ENCODE measurements at regions not wholly inside any gene's neighbourhood (a gene's known extent, or its start where the extent isn't known, plus 50 kb on each side); places are given as distances from the start of the nearest gene placed in this dataset.

DNA sequence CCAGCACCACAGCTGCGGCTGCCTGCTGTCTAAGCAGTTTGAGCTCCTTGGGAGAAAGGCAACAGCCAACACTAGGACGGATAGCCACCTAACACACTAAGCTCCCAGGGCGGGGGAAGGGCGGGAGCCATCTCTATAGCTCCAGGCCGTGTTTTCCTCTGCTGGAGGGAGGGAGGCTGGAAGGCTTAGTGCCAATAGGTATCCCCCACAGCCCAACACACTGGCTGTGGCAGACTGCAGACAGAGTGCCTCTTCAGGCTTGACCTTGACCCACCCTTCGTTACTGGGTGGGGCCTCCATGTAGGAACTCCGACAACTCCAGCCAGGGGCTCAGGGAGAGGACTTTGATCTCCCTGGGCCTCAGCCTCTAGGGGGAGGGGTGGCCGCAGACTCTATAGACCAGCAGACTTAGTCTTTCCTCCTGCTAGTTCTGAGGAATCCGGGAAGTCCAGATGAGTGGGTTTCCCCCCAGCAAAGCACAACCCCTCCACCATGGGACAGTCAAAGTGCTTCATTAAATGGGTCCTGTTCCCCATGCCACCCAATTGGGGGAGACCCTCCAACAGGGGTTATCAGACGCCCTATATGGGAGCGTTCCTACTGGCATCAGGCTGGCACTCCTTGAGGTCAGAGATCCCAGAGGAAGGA lies 314.4 kb upstream of the MKI67 start:
- Mint-ChIP-seq H3K27me3 (ENCODE audit: low read depth) (peaks cover 31% of the 10 kb centered on the region), H3K27ac (no peak overlapping the region)

DNA sequence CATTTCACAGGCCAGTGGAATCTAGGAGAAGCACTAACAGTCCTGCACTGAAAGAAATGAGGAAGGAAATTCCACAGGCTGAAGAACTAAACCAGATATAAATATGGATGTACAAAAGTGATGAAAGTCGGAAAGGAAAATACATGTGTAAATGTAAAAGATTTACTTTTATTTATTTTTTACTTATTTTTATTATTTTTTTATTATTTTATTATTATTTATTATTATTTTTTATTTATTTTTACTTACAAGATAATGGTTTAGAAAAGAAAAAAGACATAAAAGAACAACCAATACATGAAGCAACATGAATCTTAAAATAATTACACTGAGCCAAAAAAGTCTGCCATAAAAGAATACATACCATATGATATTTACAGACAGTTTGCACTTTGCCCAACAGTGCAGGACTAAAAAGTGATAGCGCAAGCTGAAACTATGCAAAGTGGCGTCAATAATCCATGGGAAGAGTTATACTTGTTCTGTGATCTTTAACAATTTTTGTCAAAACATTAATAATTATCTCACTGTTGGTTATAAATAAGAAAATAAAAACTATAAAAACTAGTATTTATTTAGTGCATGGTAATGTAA lies 317.8 kb upstream of the MKI67 start:
- Mint-ChIP-seq H3K27ac (no peak overlapping the region), H3K4me3 (no peak overlapping the region), H3K36me3 (ENCODE audit: low read depth) (no peaks in the 10 kb centered on the region), H3K9me3 (peaks cover 31% of the 10 kb centered on the region), H3K27me3 (ENCODE audit: low read depth) (peaks cover 12% of the 10 kb centered on the region), H3K4me1 (no peaks in the 10 kb centered on the region)
- TF ChIP-seq, protein P1, sequence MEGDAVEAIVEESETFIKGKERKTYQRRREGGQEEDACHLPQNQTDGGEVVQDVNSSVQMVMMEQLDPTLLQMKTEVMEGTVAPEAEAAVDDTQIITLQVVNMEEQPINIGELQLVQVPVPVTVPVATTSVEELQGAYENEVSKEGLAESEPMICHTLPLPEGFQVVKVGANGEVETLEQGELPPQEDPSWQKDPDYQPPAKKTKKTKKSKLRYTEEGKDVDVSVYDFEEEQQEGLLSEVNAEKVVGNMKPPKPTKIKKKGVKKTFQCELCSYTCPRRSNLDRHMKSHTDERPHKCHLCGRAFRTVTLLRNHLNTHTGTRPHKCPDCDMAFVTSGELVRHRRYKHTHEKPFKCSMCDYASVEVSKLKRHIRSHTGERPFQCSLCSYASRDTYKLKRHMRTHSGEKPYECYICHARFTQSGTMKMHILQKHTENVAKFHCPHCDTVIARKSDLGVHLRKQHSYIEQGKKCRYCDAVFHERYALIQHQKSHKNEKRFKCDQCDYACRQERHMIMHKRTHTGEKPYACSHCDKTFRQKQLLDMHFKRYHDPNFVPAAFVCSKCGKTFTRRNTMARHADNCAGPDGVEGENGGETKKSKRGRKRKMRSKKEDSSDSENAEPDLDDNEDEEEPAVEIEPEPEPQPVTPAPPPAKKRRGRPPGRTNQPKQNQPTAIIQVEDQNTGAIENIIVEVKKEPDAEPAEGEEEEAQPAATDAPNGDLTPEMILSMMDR (IDR thresholded peaks at IDR 0.05; ENCODE audit: unreplicated experiment in 3 of 3): no peak

More for the DNA sequence above, 314.4 kb upstream of the MKI67 start:
- TF ChIP-seq, protein P1 (IDR thresholded peaks at IDR 0.05; ENCODE audit: unreplicated experiment in 3 of 3): no peak
- H3K36me3 Mint-ChIP-seq (ENCODE audit: low read depth): no peaks in the 10 kb centered on the region
- no peaks in the 10 kb centered on the region for H3K4me1 Mint-ChIP-seq
- no peak overlapping the region for H3K4me3 Mint-ChIP-seq
- H3K9me3 Mint-ChIP-seq: peaks cover 19% of the 10 kb centered on the region

DNA sequence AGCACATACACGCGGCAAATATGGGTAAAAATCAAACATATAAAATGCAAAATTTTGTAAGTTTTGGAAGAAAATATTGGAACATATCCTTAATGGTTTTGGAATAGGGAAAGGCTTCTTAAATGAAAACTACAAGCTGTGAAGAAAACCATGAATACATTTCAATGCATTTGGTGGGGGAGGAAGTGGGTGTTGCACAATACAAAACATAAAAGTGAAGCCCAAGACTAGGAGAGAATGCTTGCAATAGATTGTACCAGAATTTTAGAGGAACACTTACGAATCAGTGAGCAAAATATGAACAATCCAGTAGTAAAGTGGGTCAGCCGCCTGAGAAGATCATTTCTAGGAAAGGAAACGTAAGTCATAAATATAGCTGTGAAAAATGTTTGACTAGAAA lies 322.6 kb upstream of the MKI67 start:
- H3K4me1 Mint-ChIP-seq: no peaks in the 10 kb centered on the region
- TF ChIP-seq, protein P1 (IDR thresholded peaks at IDR 0.05; ENCODE audit: unreplicated experiment in 3 of 3): no peak
- H3K4me3 Mint-ChIP-seq: no peak overlapping the region
- no peak overlapping the region for H3K27ac Mint-ChIP-seq
- peaks cover 15% of the 10 kb centered on the region for H3K9me3 Mint-ChIP-seq
- no peaks in the 10 kb centered on the region for H3K27me3 Mint-ChIP-seq (ENCODE audit: low read depth)
- H3K36me3 Mint-ChIP-seq (ENCODE audit: low read depth): no peaks in the 10 kb centered on the region

DNA sequence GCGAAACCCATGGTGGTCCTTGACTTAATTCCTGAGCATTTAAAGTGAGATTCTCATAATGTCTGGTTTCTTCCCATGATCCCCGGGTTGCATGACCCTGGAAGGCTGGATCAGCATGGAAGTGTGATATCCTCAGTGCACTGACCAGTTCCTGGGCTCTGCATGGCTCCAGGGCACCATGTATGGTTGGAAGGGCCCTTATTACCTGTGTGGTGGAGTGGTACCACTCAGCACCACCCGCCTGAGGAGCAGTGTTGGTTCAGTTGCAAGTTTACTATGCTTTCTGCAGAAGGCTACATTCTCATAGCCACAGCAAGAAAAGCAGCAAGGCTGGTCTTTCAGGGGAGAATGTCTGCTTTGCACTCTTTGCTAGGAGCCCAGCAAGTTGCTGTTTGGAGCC lies 325.7 kb upstream of the MKI67 start:
- Mint-ChIP-seq H3K4me1 (no peaks in the 10 kb centered on the region), H3K27me3 (ENCODE audit: low read depth) (no peaks in the 10 kb centered on the region), H3K27ac (no peak overlapping the region), H3K9me3 (peaks cover 13% of the 10 kb centered on the region), H3K4me3 (no peak overlapping the region), H3K36me3 (ENCODE audit: low read depth) (no peaks in the 10 kb centered on the region)
- TF ChIP-seq, protein P1 (IDR thresholded peaks at IDR 0.05; ENCODE audit: unreplicated experiment in 3 of 3): no peak

DNA sequence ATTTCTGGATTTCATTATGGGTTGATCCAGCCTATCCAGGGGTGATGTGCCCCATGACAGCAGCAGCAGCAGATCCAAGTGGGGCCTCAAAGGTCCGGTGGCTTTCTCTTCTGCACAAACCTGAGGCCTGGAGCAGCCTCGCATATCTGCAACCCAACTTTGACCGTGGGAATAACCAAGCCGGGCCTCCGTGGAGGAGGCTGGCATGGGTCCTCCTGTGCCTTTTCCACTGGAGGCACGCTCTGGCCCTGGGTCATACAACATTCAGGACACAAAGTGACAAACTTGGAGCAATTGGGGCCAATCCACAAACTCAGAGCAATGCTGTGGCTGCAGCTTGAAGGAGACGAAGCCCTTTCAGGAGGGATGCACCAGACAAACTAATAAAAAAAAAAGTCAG lies 330.0 kb upstream of the MKI67 start:
- Mint-ChIP-seq H3K4me3 (no peak overlapping the region), H3K27ac (no peak overlapping the region), H3K36me3 (ENCODE audit: low read depth) (no peaks in the 10 kb centered on the region), H3K4me1 (no peaks in the 10 kb centered on the region), H3K27me3 (ENCODE audit: low read depth) (peaks cover 7% of the 10 kb centered on the region), H3K9me3 (no peaks in the 10 kb centered on the region)
- TF ChIP-seq, protein P1 (IDR thresholded peaks at IDR 0.05; ENCODE audit: unreplicated experiment in 3 of 3): no peak

DNA sequence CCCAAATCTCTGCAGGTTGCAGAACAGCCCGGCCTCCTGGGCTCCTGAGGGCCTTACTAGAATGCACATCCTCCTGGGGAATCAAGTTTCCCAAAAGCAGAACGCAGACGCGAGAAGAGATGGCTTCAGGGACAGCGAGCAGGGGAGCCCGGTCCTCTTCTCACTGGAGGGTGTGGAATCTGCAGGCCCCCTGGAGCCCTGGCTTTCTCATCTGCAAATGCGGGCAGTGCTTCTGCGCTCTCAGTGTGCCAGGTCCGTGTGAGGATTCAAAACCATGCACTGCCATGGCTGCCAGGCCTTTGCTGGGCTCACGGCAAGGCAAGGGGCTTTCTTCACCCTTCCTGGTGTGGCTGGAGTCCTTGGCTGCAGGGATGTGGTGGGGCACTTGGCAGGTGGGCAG lies 330.9 kb upstream of the MKI67 start:
- no peaks in the 10 kb centered on the region for H3K9me3 Mint-ChIP-seq
- H3K36me3 Mint-ChIP-seq (ENCODE audit: low read depth): no peaks in the 10 kb centered on the region
- H3K4me1 Mint-ChIP-seq: no peaks in the 10 kb centered on the region
- no peak overlapping the region for H3K4me3 Mint-ChIP-seq
- no peak overlapping the region for H3K27ac Mint-ChIP-seq
- TF ChIP-seq, protein P1 (IDR thresholded peaks at IDR 0.05; ENCODE audit: unreplicated experiment in 3 of 3): no peak
- H3K27me3 Mint-ChIP-seq (ENCODE audit: low read depth): peaks cover 14% of the 10 kb centered on the region
